IPS-NIHi11 (cell line): ENCODE measurements at regions not wholly inside any gene's neighbourhood (a gene's known extent, or its start where the extent isn't known, plus 50 kb on each side); places are given as distances from the start of the nearest gene placed in this dataset.
"Not testable (repeated sequence)": the region's sequence is repeated elsewhere in the genome, so short reads cannot be mapped to it uniquely, and the experiment has no call there.

Experiments
- DNase-seq: peaks from one replicate; pipeline ENCODE4 v3.0.0; 2012; ENCODE audit warnings: mixed read lengths, low spot score

- DNase-seq = no peak
Observed at GRCh38 chr20:41784209-41784958, 166.2 kb upstream of the CHD6 start.

- no peak for DNase-seq
Observed at GRCh38 chr20:41783423-41784208, 165.4 kb upstream of the CHD6 start.

- no peak for DNase-seq
Observed at GRCh38 chr20:41782730-41783406, 164.7 kb upstream of the CHD6 start.

GRCh38 chr20:41782255-41782654 is 164.1 kb upstream of the CHD6 start:
- DNase-seq = no peak

- no peak for DNase-seq
Observed at GRCh38 chr20:41776421-41776820, 158.2 kb upstream of the CHD6 start.

GRCh38 chr20:41774291-41774690 is 156.1 kb upstream of the CHD6 start:
- DNase-seq = no peak

- DNase-seq = no peak
Observed at GRCh38 chr20:41770965-41771364, 152.8 kb upstream of the CHD6 start.

- DNase-seq = no peak
Observed at GRCh38 chr20:41770427-41770826, 152.2 kb upstream of the CHD6 start.

- peak; percentile 61 for DNase-seq
Observed at GRCh38 chr20:41769592-41770018, 151.4 kb upstream of the CHD6 start.

- no peak for DNase-seq
Observed at GRCh38 chr20:41750137-41750536, 132.0 kb upstream of the CHD6 start.

- DNase-seq = no peak
Observed at GRCh38 chr20:41748756-41749582, 130.8 kb upstream of the CHD6 start.

- DNase-seq = peak; percentile 26
Observed at GRCh38 chr20:41748051-41748450, 129.9 kb upstream of the CHD6 start.

- DNase-seq = no peak
Observed at GRCh38 chr20:41747226-41747625, 129.0 kb upstream of the CHD6 start.

- DNase-seq = no peak
Observed at GRCh38 chr20:41746635-41747034, 128.5 kb upstream of the CHD6 start.

- peak; percentile 62 for DNase-seq
Observed at GRCh38 chr20:41738604-41739206, 120.5 kb upstream of the CHD6 start.

- no peak for DNase-seq
Observed at GRCh38 chr20:41735949-41736348, 117.8 kb upstream of the CHD6 start.

- DNase-seq = peak; percentile 81
Observed at GRCh38 chr20:41734506-41734945, 116.3 kb upstream of the CHD6 start.

GRCh38 chr20:41733151-41733550 is 115.0 kb upstream of the CHD6 start:
- no peak for DNase-seq

GRCh38 chr20:41731198-41731597 is 113.0 kb upstream of the CHD6 start:
- not testable (repeated sequence) for DNase-seq

- DNase-seq = not testable (repeated sequence)
Observed at GRCh38 chr20:41727681-41728080, 109.5 kb upstream of the CHD6 start.

- DNase-seq = no peak
Observed at GRCh38 chr20:41726727-41727126, 108.5 kb upstream of the CHD6 start.
